ENCODE measurements at regions not wholly inside any gene's neighbourhood (a gene's known extent, or its start where the extent isn't known, plus 50 kb on each side); places are given as distances from the start of the nearest gene placed in this dataset.

DNA sequence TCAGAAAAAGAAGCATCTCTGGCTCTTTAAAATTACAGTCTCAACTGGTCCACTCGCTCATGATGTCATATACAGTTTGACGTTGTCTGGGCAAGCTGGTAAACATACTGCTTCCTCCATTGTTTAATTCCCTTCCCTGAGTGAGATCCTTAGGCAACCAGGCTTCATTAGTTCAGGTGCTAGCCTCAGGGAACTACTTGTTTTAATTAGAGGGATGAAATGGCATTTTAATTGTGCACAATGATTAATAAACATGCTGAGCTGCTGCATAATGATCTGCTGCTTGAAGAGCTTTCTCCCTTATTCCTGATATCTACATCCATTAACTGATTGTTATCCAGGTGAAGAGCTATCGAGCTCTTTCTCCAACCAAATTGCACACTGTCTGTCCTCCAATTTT is 195.6 kb upstream of the ETAA1 start:
- H3K36me3 ChIP-seq (ENCODE audit: insufficient read depth, low read length): no peaks in the 10 kb centered on the region
- no peaks in the 10 kb centered on the region for H3K9me2 ChIP-seq (ENCODE audit: insufficient read depth, low read length)
- H3K9ac ChIP-seq (ENCODE audit: low read length): no peak overlapping the region
- H3K4me2 ChIP-seq (ENCODE audit: low read length): no peak overlapping the region
- no peak overlapping the region for H2AFZ ChIP-seq (ENCODE audit: low read depth, low read length)
- no peaks in the 10 kb centered on the region for H4K20me1 ChIP-seq (ENCODE audit: insufficient read depth)
- no peaks in the 10 kb centered on the region for H3K9me3 ChIP-seq (ENCODE audit: low read length)
- H3K4me3 ChIP-seq (ENCODE audit: low read length): no peak overlapping the region
- no peaks in the 10 kb centered on the region for H3K27me3 ChIP-seq (ENCODE audit: insufficient read depth, low read depth, low read length)
- TF ChIP-seq EP300 (conservative IDR thresholded peaks at IDR 0.05; ENCODE audit: poor library complexity, severe bottlenecking): no peak
- no peaks in the 10 kb centered on the region for H3F3A ChIP-seq (ENCODE audit: insufficient read depth, low read length, poor library complexity, severe bottlenecking)
- no peak overlapping the region for H3K27ac ChIP-seq (ENCODE audit: low read length)
- H3K79me2 ChIP-seq (replicated peaks; ENCODE audit: insufficient read depth, low read length): no peaks in the 10 kb centered on the region

DNA sequence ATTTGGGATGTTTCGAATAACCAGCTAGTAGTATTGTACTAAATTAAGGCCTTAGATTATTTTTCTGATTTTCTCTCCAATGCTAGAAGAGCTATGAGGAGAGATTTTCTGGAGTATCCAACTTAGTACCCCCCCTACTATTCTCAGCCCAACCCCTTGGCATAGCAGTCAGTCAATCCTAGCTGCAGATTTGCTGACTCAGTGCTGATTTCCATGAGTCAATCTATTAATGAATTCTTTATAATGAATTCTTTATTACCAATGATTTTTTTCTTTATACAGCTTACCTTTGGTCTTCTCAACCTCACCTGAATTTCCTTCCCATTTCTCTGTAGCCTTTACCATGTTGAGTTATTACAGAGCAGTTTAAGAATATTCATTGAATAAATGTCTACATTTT is 192.8 kb upstream of the ETAA1 start:
- Histone ChIP-seq H3K9me2 (ENCODE audit: insufficient read depth, low read length) (no peaks in the 10 kb centered on the region), H3K9me3 (ENCODE audit: low read length) (no peaks in the 10 kb centered on the region), H3K79me2 (replicated peaks; ENCODE audit: insufficient read depth, low read length) (no peaks in the 10 kb centered on the region), H3K4me2 (ENCODE audit: low read length) (no peak overlapping the region), H2AFZ (ENCODE audit: low read depth, low read length) (no peak overlapping the region), H3K9ac (ENCODE audit: low read length) (no peak overlapping the region), H3K36me3 (ENCODE audit: insufficient read depth, low read length) (no peaks in the 10 kb centered on the region), H4K20me1 (ENCODE audit: insufficient read depth) (no peaks in the 10 kb centered on the region), H3K27me3 (ENCODE audit: insufficient read depth, low read depth, low read length) (no peaks in the 10 kb centered on the region), H3K27ac (ENCODE audit: low read length) (no peak overlapping the region), H3F3A (ENCODE audit: insufficient read depth, low read length, poor library complexity, severe bottlenecking) (no peaks in the 10 kb centered on the region), H3K4me3 (ENCODE audit: low read length) (no peak overlapping the region)
- TF ChIP-seq, protein P1, sequence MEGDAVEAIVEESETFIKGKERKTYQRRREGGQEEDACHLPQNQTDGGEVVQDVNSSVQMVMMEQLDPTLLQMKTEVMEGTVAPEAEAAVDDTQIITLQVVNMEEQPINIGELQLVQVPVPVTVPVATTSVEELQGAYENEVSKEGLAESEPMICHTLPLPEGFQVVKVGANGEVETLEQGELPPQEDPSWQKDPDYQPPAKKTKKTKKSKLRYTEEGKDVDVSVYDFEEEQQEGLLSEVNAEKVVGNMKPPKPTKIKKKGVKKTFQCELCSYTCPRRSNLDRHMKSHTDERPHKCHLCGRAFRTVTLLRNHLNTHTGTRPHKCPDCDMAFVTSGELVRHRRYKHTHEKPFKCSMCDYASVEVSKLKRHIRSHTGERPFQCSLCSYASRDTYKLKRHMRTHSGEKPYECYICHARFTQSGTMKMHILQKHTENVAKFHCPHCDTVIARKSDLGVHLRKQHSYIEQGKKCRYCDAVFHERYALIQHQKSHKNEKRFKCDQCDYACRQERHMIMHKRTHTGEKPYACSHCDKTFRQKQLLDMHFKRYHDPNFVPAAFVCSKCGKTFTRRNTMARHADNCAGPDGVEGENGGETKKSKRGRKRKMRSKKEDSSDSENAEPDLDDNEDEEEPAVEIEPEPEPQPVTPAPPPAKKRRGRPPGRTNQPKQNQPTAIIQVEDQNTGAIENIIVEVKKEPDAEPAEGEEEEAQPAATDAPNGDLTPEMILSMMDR (IDR thresholded peaks at IDR 0.05; ENCODE audit: poor library complexity, severe bottlenecking): no peak
- TF ChIP-seq POLR2AphosphoS5 (IDR thresholded peaks at IDR 0.05): no peak
- no peak for TF ChIP-seq EZH2 (IDR thresholded peaks at IDR 0.05; ENCODE audit: borderline replicate concordance, insufficient read depth, low read length, poor library complexity, severe bottlenecking)
- no peak for TF ChIP-seq MXI1 (conservative IDR thresholded peaks at IDR 0.05; ENCODE audit: poor library complexity, severe bottlenecking)
- TF ChIP-seq EP300 (conservative IDR thresholded peaks at IDR 0.05; ENCODE audit: poor library complexity, severe bottlenecking): no peak
- no peak for TF ChIP-seq RAD21 (conservative IDR thresholded peaks at IDR 0.05)
- TF ChIP-seq, protein P2, sequence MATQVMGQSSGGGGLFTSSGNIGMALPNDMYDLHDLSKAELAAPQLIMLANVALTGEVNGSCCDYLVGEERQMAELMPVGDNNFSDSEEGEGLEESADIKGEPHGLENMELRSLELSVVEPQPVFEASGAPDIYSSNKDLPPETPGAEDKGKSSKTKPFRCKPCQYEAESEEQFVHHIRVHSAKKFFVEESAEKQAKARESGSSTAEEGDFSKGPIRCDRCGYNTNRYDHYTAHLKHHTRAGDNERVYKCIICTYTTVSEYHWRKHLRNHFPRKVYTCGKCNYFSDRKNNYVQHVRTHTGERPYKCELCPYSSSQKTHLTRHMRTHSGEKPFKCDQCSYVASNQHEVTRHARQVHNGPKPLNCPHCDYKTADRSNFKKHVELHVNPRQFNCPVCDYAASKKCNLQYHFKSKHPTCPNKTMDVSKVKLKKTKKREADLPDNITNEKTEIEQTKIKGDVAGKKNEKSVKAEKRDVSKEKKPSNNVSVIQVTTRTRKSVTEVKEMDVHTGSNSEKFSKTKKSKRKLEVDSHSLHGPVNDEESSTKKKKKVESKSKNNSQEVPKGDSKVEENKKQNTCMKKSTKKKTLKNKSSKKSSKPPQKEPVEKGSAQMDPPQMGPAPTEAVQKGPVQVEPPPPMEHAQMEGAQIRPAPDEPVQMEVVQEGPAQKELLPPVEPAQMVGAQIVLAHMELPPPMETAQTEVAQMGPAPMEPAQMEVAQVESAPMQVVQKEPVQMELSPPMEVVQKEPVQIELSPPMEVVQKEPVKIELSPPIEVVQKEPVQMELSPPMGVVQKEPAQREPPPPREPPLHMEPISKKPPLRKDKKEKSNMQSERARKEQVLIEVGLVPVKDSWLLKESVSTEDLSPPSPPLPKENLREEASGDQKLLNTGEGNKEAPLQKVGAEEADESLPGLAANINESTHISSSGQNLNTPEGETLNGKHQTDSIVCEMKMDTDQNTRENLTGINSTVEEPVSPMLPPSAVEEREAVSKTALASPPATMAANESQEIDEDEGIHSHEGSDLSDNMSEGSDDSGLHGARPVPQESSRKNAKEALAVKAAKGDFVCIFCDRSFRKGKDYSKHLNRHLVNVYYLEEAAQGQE (IDR thresholded peaks at IDR 0.05; ENCODE audit: borderline replicate concordance): no peak
- no peak for TF ChIP-seq TAF1 (IDR thresholded peaks at IDR 0.05; ENCODE audit: low read depth)
- TF ChIP-seq SMC3 (conservative IDR thresholded peaks at IDR 0.05; ENCODE audit: poor library complexity): no peak
